Esophagus (tissue), 2 donors: ENCODE measurements at regions not wholly inside any gene's neighbourhood (a gene's known extent, or its start where the extent isn't known, plus 50 kb on each side); places are given as distances from the start of the nearest gene placed in this dataset.
"Not testable (repeated sequence)": the region's sequence is repeated elsewhere in the genome, so short reads cannot be mapped to it uniquely, and the experiment has no call there.

Experiments
- H3K27ac ChIP-seq, 2 donors: one replicate each; pipeline ENCODE4 v1.5.1; 2013; ENCODE audit warnings: low read depth in 2 of 2, mild to moderate bottlenecking in 2 of 2, inconsistent platforms in 1 of 2, low read length in 1 of 2, moderate library complexity in 1 of 2
- H3K27me3 ChIP-seq, 2 donors: one replicate each; pipeline ENCODE4 v1.6.1; 2013; ENCODE audit warnings: low read length in 2 of 2, control low read depth in 1 of 2, mild to moderate bottlenecking in 1 of 2; ENCODE audit not compliant: insufficient read depth in 2 of 2, control insufficient read depth in 1 of 2
- H3K36me3 ChIP-seq, 2 donors: one replicate each; pipeline ENCODE4 v1.6.1; 2013; ENCODE audit warnings: low read length in 1 of 2; ENCODE audit not compliant: control insufficient read depth in 2 of 2, insufficient read depth in 2 of 2
- H3K4me1 ChIP-seq, 2 donors: one replicate each; pipeline ENCODE4 v1.6.1; 2013; ENCODE audit warnings: low read length in 1 of 2; ENCODE audit not compliant: control insufficient read depth in 2 of 2, insufficient read depth in 2 of 2
- H3K4me3 ChIP-seq, 2 donors: one replicate each; pipeline ENCODE4 v1.5.1; 2013; ENCODE audit warnings: low read length in 2 of 2, mild to moderate bottlenecking in 2 of 2, low read depth in 1 of 2, moderate library complexity in 1 of 2
- H3K9me3 ChIP-seq, 2 donors: one replicate each; pipeline ENCODE4 v1.6.1; 2013; ENCODE audit warnings: mild to moderate bottlenecking in 2 of 2, low read depth in 1 of 2, low read length in 1 of 2, moderate library complexity in 1 of 2; ENCODE audit not compliant: control insufficient read depth in 2 of 2, insufficient read depth in 1 of 2
- WGBS, 2 donors: extraction: QIAGEN DNeasy Blood & Tissue Kit; methylation state at CpG; one replicate each; pipeline ENCODE4 v1.1.7; 2013; 5-methylcytosine and 5-hydroxymethylcytosine counted together
- donor health status: healthy with polysubstance abuse.
- donor health status: Bipolar disorder and iron deficiency.

DNA sequence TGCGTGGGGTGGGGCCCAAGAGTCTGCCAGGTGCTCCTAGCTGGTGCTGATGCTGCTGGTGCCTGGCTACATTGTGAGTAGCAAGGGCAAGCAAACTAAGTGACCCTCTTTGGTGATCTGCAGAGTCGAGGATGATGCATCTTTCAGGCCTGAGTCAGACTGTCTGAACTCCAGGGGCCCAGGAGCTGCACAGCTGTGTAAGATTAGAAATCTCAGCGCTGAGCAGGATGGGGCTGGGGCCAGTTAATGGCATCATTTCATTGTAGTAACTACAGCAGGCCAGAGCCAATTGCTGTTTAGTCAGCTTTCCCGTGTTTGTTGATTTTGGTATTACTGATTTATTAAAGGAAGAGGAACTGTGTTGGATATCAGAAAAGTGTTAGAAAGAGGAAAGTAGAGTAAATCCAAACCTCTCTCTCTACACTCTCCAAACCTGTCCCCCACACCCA is 365.2 kb downstream of the PAX1 start:
- Histone ChIP-seq H3K36me3 (no peaks in the 10 kb centered on the region), H3K4me3 (no peak overlapping the region), H3K9me3 (no peaks in the 10 kb centered on the region), H3K4me1 (no peaks in the 10 kb centered on the region), H3K27ac (no peak overlapping the region), H3K27me3 (no peaks in the 10 kb centered on the region)
- 36 to 40% methylated on average over 4 of the region's 4 CpGs for WGBS, 2 donors

DNA sequence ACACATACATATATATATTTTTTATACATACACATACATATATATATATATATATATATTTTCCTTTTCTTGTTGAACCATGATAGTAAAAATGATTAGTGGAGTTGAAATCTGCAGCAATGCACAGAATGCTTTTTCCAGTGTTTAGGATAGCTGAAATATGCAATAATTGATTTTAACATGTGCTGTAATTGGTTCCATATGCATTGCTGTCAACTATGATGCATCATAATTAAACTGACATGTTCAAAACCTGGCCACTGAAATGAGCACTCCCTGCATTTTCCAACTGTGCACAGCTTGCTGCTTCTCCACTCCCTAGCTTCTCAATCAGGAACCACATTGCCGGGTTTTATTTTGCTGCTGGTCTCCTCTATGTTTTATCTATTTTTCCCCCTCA is 358.3 kb downstream of the PAX1 start:
- Histone ChIP-seq H3K36me3 (no peaks in the 10 kb centered on the region), H3K4me3 (no peak overlapping the region), H3K27ac (no peak overlapping the region), H3K4me1 (no peaks in the 10 kb centered on the region), H3K9me3 (no peaks in the 10 kb centered on the region), H3K27me3 (no peaks in the 10 kb centered on the region)
- WGBS, 2 donors, result 82 to 83% methylated on average over 1 of the region's 1 CpG

GRCh38 chr20:22062874-22063273 is 357.4 kb downstream of the PAX1 start:
- 55 to 63% methylated on average over 5 of the region's 5 CpGs for WGBS, 2 donors
- Histone ChIP-seq H3K36me3 (no peaks in the 10 kb centered on the region), H3K4me3 (no peak overlapping the region), H3K27me3 (no peaks in the 10 kb centered on the region), H3K9me3 (no peaks in the 10 kb centered on the region), H3K27ac (no peak overlapping the region), H3K4me1 (no peaks in the 10 kb centered on the region)

GRCh38 chr20:22060610-22061009 is 355.1 kb downstream of the PAX1 start:
- WGBS, 2 donors, result 68 to 73% methylated on average over 2 of the region's 2 CpGs
- H3K4me3 ChIP-seq, result no peak overlapping the region
- H3K36me3 ChIP-seq, result no peaks in the 10 kb centered on the region
- H3K27ac ChIP-seq, result no peak overlapping the region
- no peaks in the 10 kb centered on the region for H3K9me3 ChIP-seq
- H3K27me3 ChIP-seq, result no peaks in the 10 kb centered on the region
- no peaks in the 10 kb centered on the region for H3K4me1 ChIP-seq

GRCh38 chr20:22058746-22059145 is 353.3 kb downstream of the PAX1 start:
- H3K27me3 ChIP-seq, result no peaks in the 10 kb centered on the region
- no peak overlapping the region for H3K4me3 ChIP-seq
- no peaks in the 10 kb centered on the region for H3K9me3 ChIP-seq
- H3K27ac ChIP-seq, result no peak overlapping the region
- no peaks in the 10 kb centered on the region for H3K36me3 ChIP-seq
- H3K4me1 ChIP-seq, result no peaks in the 10 kb centered on the region

DNA sequence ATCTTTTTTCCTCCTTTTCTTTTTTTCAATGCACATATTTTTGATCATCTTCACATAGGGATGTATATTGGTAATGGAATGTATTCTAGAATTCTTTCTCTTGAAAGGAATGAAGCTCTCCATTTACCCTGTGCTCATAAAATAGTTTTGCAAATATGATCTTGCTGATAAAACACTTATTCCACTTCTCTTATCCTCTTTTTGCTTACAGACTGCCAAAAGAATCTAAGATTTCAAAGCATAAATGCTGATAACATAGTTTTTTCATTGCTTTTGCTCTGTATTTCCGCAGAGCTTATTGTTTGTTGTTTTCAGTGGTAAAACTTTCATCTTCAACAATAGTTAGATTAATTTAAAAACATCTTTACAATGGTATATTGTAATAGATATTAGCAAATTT is 350.5 kb downstream of the PAX1 start:
- 61 to 76% methylated on average over 1 of the region's 1 CpG for WGBS, 2 donors
- no peaks in the 10 kb centered on the region for H3K36me3 ChIP-seq
- H3K9me3 ChIP-seq, result no peaks in the 10 kb centered on the region
- no peaks in the 10 kb centered on the region for H3K27me3 ChIP-seq
- H3K4me1 ChIP-seq, result no peaks in the 10 kb centered on the region
- no peak overlapping the region for H3K4me3 ChIP-seq
- no peak overlapping the region for H3K27ac ChIP-seq

DNA sequence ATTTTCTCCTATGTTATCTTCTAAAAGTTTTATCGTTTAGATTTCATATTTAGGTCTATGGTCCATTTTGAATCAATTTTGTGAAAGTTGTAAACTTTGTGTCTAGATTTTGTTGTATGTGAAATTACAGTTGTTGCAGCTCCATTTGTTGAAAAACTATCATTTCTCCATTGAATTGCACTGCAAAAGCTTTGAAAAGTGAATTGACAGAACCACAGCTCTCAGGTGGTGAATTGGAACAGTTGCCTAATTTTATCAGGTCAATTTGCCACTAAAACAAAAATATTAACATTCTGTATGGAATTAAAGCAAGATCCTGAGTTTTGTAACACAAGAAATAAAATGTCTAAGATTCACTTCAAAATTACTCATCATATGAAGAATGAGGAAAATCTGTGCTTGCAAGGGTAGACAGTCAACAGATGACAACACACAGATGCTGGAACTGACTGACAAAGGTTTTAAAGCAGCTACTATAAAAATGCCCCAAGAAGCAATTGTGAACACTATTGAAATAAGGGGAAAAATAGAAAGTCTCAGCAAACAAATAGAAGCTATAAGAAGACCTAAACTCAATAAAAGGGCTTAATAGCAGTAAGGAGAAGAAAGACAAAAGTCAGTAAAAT is 346.7 kb downstream of the PAX1 start:
- Histone ChIP-seq H3K9me3 (no peaks in the 10 kb centered on the region), H3K4me3 (no peak overlapping the region), H3K27me3 (no peaks in the 10 kb centered on the region), H3K27ac (no peak overlapping the region), H3K4me1 (no peaks in the 10 kb centered on the region), H3K36me3 (no peaks in the 10 kb centered on the region)
- 82 to 93% methylated on average over 1 of the region's 1 CpG for WGBS, 2 donors

GRCh38 chr20:22045956-22046507 is 340.6 kb downstream of the PAX1 start:
- not testable (repeated sequence) for H3K4me3 ChIP-seq, H3K27ac ChIP-seq, H3K27me3 ChIP-seq, H3K36me3 ChIP-seq, H3K9me3 ChIP-seq, H3K4me1 ChIP-seq
- WGBS, 2 donors, result 49 to 51% methylated on average over 13 of the region's 13 CpGs

GRCh38 chr20:22027423-22027822 is 322.0 kb downstream of the PAX1 start:
- Histone ChIP-seq H3K4me3 (no peak overlapping the region), H3K27me3 (no peaks in the 10 kb centered on the region), H3K4me1 (no peaks in the 10 kb centered on the region), H3K27ac (no peak overlapping the region), H3K9me3 (peaks cover 4 to 8% of the 10 kb centered on the region in 2 donors), H3K36me3 (no peaks in the 10 kb centered on the region)
- WGBS, 2 donors, result 42 to 56% methylated on average over 1 of the region's 1 CpG

DNA sequence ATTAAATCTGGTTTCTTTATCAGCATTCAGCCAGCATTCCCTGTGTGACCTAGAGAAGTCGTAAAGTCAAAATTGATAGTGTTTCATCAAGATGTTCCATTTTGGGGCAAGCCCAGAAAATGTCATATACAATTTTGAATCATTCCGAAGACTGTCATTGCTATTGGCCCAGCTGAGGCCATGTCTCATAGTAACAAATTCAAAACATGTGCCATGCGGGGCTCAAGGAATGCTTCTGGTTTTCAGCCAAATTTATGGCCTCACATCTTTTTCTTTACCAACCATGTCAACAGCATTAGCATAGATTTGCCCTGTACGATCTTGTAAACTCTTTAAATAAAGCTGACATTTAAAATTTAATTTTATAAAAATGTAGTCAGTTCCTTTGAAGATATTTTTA is 314.7 kb downstream of the PAX1 start:
- Histone ChIP-seq H3K27me3 (no peaks in the 10 kb centered on the region), H3K9me3 (no peaks in the 10 kb centered on the region), H3K36me3 (no peaks in the 10 kb centered on the region), H3K4me1 (no peaks in the 10 kb centered on the region), H3K4me3 (no peak overlapping the region), H3K27ac (no peak overlapping the region)
- WGBS, 2 donors, result 76 to 83% methylated on average over 4 of the region's 4 CpGs
